IMR-90 (cell line): ENCODE measurements at regions not wholly inside any gene's neighbourhood (a gene's known extent, or its start where the extent isn't known, plus 50 kb on each side); places are given as distances from the start of the nearest gene placed in this dataset.

Source experiments
- ATAC-seq: fragments of 200-7000 bp; cut with Tn5 transposase; 2 replicates; pipeline ENCODE4 v1.9.1; 2020; ENCODE audit warnings: low read depth, mild to moderate bottlenecking, moderate library complexity
- BruUV-seq: library from RNA; stranded (reverse); fragments of 400-500 nt; replicated peaks from 2 replicates; lab custom pipeline; 2021; lab: Mats Ljungman, UMichigan
- CTCF ChIA-PET: fragments of 300-600 bp; formaldehyde crosslinking; extraction: SDS; loops from one replicate; lab custom pipeline; 2021; ENCODE audit warnings: antibody characterized with exemption; lab: Yijun Ruan, JAX
- POLR2A ChIA-PET: fragments of 300-600 bp; sonication (Branson Sonifier 250); formaldehyde crosslinking; loops from one replicate; lab custom pipeline; 2022; ENCODE audit warnings: antibody characterized with exemption; ENCODE audit not compliant: unreplicated experiment; lab: Charles Lee
- DNase-seq: peaks from one replicate; pipeline ENCODE4 v3.0.0; 2013
- H2AFZ ChIP-seq: replicated peaks from 2 replicates; pipeline ENCODE3; 2013; ENCODE audit warnings: low read length, mild to moderate bottlenecking; ENCODE audit not compliant: poor library complexity
- H2AK5ac ChIP-seq: 2 replicates; pipeline ENCODE4 v1.6.1; 2013; ENCODE audit warnings: low read depth, low read length, inconsistent platforms
- H2AK9ac ChIP-seq: replicated peaks from 2 replicates; pipeline ENCODE3; 2013; ENCODE audit warnings: mild to moderate bottlenecking, low read depth, low read length, moderate library complexity; ENCODE audit not compliant: poor library complexity
- H2BK120ac ChIP-seq: 2 replicates; pipeline ENCODE4 v1.6.1; 2013; ENCODE audit warnings: low read depth, low read length, inconsistent platforms
- H2BK15ac ChIP-seq: 3 replicates; pipeline ENCODE4 v1.6.1; 2013; ENCODE audit warnings: low read depth, low read length, inconsistent platforms
- H2BK20ac ChIP-seq: 2 replicates; pipeline ENCODE4 v1.6.1; 2013; ENCODE audit warnings: low read depth, mild to moderate bottlenecking, inconsistent platforms, low read length, moderate library complexity
- H2BK5ac ChIP-seq: 2 replicates; pipeline ENCODE4 v1.6.1; 2013; ENCODE audit warnings: mild to moderate bottlenecking, low read depth, low read length, inconsistent platforms; ENCODE audit not compliant: poor library complexity, severe bottlenecking
- H3K14ac ChIP-seq: replicated peaks from 2 replicates; pipeline ENCODE4 v1.6.1; 2013; ENCODE audit warnings: low read depth, low read length, inconsistent platforms
- H3K18ac ChIP-seq: 2 replicates; pipeline ENCODE4 v1.6.1; 2013; ENCODE audit warnings: low read depth, low read length, control low read depth
- H3K23ac ChIP-seq: 2 replicates; pipeline ENCODE4 v1.6.1; 2013; ENCODE audit warnings: low read depth, low read length, inconsistent platforms
- H3K27ac ChIP-seq: 2 replicates; pipeline ENCODE4 v1.5.1; 2013; ENCODE audit warnings: mild to moderate bottlenecking, control low read depth, low read length; ENCODE audit not compliant: insufficient read depth
- H3K27me3 ChIP-seq: 2 replicates; pipeline ENCODE4 v1.6.1; 2013; ENCODE audit warnings: low read length; ENCODE audit not compliant: control insufficient read depth, insufficient read depth
- H3K36me3 ChIP-seq: 2 replicates; pipeline ENCODE4 v1.6.1; 2013; ENCODE audit warnings: low read length, mixed read lengths; ENCODE audit not compliant: control insufficient read depth, insufficient read depth
- H3K4ac ChIP-seq: 2 replicates; pipeline ENCODE4 v1.6.1; 2013; ENCODE audit warnings: low read depth, low read length, inconsistent platforms
- H3K4me1 ChIP-seq: 2 replicates; pipeline ENCODE4 v1.6.1; 2013; ENCODE audit warnings: low read length, mixed read lengths; ENCODE audit not compliant: control insufficient read depth, insufficient read depth
- H3K4me2 ChIP-seq: 2 replicates; pipeline ENCODE4 v1.6.1; 2013; ENCODE audit warnings: low read depth, mild to moderate bottlenecking, control low read depth, low read length, moderate library complexity
- H3K4me3 ChIP-seq: 2 replicates; pipeline ENCODE4 v1.5.1; 2013; ENCODE audit warnings: low read depth, mild to moderate bottlenecking, control low read depth, low read length, moderate library complexity; ENCODE audit not compliant: insufficient read depth
- H3K56ac ChIP-seq: 2 replicates; pipeline ENCODE4 v1.6.1; 2013; ENCODE audit warnings: low read length, inconsistent platforms; ENCODE audit not compliant: insufficient read depth; ENCODE audit errors: extremely low read depth
- H3K79me1 ChIP-seq, 2 experiments: 2 replicates each; pipeline ENCODE4 v1.6.1; 2013; ENCODE audit warnings: low read length in 2 of 2, inconsistent platforms in 1 of 2, low read depth in 1 of 2
- H3K9ac ChIP-seq: 2 replicates; pipeline ENCODE4 v1.6.1; 2013; ENCODE audit warnings: low read depth, low read length, control low read depth
- H3K9me1 ChIP-seq: 2 replicates; pipeline ENCODE4 v1.6.1; 2013; ENCODE audit warnings: low read length, inconsistent platforms; ENCODE audit not compliant: insufficient read depth
- H3K9me3 ChIP-seq: 2 replicates; pipeline ENCODE4 v1.6.1; 2013; ENCODE audit warnings: low read length; ENCODE audit not compliant: control insufficient read depth, insufficient read depth
- H4K20me1 ChIP-seq: 2 replicates; pipeline ENCODE4 v1.6.1; 2013; ENCODE audit warnings: low read length, inconsistent platforms; ENCODE audit not compliant: insufficient read depth
- H4K5ac ChIP-seq: 2 replicates; pipeline ENCODE4 v1.6.1; 2013; ENCODE audit warnings: mild to moderate bottlenecking, low read depth, low read length, control low read depth
- H4K8ac ChIP-seq, 2 experiments: 2 replicates each; pipeline ENCODE4 v1.6.1; 2013; ENCODE audit warnings: low read depth in 2 of 2, low read length in 2 of 2, control low read depth in 1 of 2, inconsistent platforms in 1 of 2
- H4K91ac ChIP-seq: 2 replicates; pipeline ENCODE4 v1.6.1; 2013; ENCODE audit warnings: low read depth, low read length, inconsistent platforms; ENCODE audit not compliant: insufficient read depth
- BHLHE40 ChIP-seq: fragments of 150-350 bp; IDR thresholded peaks from 2 replicates; pipeline ENCODE4 v1.6.1; 2016; ENCODE audit warnings: mild to moderate bottlenecking, low read depth, low read length
- CEBPB ChIP-seq: IDR thresholded peaks from 2 replicates; pipeline ENCODE4 v1.6.1; 2012; ENCODE audit warnings: low read depth, low read length, improper control_type of control experiment
- CHD1 ChIP-seq: IDR thresholded peaks from 2 replicates; pipeline ENCODE4 v1.6.1; 2012; ENCODE audit warnings: low read depth, low read length, improper control_type of control experiment
- MAFK ChIP-seq: IDR thresholded peaks from 2 replicates; pipeline ENCODE4 v1.6.1; 2012; ENCODE audit warnings: low read depth, low read length, improper control_type of control experiment
- MXI1 ChIP-seq: IDR thresholded peaks from 2 replicates; pipeline ENCODE4 v1.6.1; 2012; ENCODE audit warnings: low read depth, mild to moderate bottlenecking, low read length, moderate library complexity, borderline replicate concordance
- NFE2L2 ChIP-seq: fragments of 150-350 bp; IDR thresholded peaks from 2 replicates; pipeline ENCODE4 v1.6.1; 2016; ENCODE audit warnings: low read depth, mild to moderate bottlenecking, low read length
- POLR2A ChIP-seq: IDR thresholded peaks from 2 replicates; pipeline ENCODE4 v1.6.1; 2012; ENCODE audit warnings: mild to moderate bottlenecking, low read depth, low read length
- RAD21 ChIP-seq: IDR thresholded peaks from 2 replicates; pipeline ENCODE4 v1.6.1; 2012; ENCODE audit warnings: low read length, improper control_type of control experiment
- SMC3 ChIP-seq: fragments of 150-350 bp; IDR thresholded peaks from 2 replicates; pipeline ENCODE4 v1.6.1; 2016; ENCODE audit warnings: low read depth, mild to moderate bottlenecking, antibody characterized with exemption, low read length, moderate library complexity
- dilution Hi-C: fragments of 300-500 bp; cut with HindIII; formaldehyde crosslinking; loops from one replicate; pipeline ENCODE4 v1.14.3; 2018; ENCODE audit warnings: low sequenced_read_pairs; ENCODE audit not compliant: unreplicated experiment
- in situ Hi-C: fragments of 300-500 bp; cut with MboI; formaldehyde crosslinking; loops from 3 replicates; pipeline ENCODE4 v1.14.3; 2019; ENCODE audit warnings: low sequenced_read_pairs, inconsistent platforms, mixed read lengths
- intact Hi-C: fragments of 100-400 bp; cut with micrococcal nuclease; formaldehyde crosslinking; loops from 2 replicates; pipeline ENCODE4 v1.10.0; 2022
- TF ChIP-seq, protein P1 (sequence below): fragments of 150-350 bp; IDR thresholded peaks from 2 replicates; pipeline ENCODE4 v1.6.1; 2016; ENCODE audit warnings: low read depth, mild to moderate bottlenecking, low read length, moderate library complexity, borderline replicate concordance
- TF ChIP-seq, protein P2 (sequence below): fragments of 150-350 bp; IDR thresholded peaks from 2 replicates; pipeline ENCODE4 v1.6.1; 2017; ENCODE audit warnings: mild to moderate bottlenecking, antibody characterized with exemption, low read length, low read depth
- TF ChIP-seq, protein P3 (sequence below): conservative IDR thresholded peaks from 2 replicates; pipeline ENCODE4 v1.5.1; 2012; ENCODE audit warnings: mild to moderate bottlenecking, low read depth, low read length, improper control_type of control experiment

DNA sequence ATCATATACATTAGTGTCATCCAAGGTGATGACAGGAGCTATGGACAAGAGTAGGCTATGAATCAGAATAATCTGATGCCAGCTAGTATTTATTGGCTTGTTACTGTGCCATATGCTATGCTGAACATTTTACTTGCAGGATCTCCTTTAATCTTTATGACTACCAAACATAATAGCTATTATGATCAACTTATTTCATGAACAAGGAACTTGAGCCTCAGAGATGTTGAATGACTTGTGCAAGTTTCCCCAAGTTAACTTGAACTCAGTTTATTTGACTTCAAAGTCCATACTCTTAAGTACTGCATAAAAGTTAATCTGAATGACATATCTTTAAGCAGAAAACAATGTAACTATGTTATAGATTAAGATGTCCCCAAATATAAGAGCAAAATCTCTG, 178.8 kb upstream of the ARHGAP20 start:
- Histone ChIP-seq H4K5ac (no peak overlapping the region), H3K9ac (no peak overlapping the region), H3K27me3 (no peaks in the 10 kb centered on the region), H3K4ac (no peak overlapping the region), H3K79me1 (no peaks in the 10 kb centered on the region), H2BK120ac (no peak overlapping the region), H3K9me1 (peaks cover 2% of the 10 kb centered on the region), H3K18ac (peak overlapping the region; percentile 67), H3K4me2 (no peak overlapping the region), H3K4me3 (no peak overlapping the region), H4K8ac (no peak overlapping the region), H3K4me1 (peaks cover 6% of the 10 kb centered on the region), H4K20me1 (no peaks in the 10 kb centered on the region), H4K91ac (no peak overlapping the region), H3K14ac (no peak overlapping the region), H3K9me3 (no peaks in the 10 kb centered on the region), H3K23ac (no peak overlapping the region), H2AK9ac (no peak overlapping the region), H2AFZ (no peak overlapping the region), H3K27ac (peak overlapping the region; percentile 56; the same call in 1 of the 2 replicates), H2BK15ac (0 out of 3 replicates have a peak overlapping the region, but pooled peaks have one; percentile 14), H2AK5ac (no peak overlapping the region), H3K56ac (no peak overlapping the region), H2BK5ac (peak overlapping the region; percentile 87), H2BK20ac (no peak overlapping the region; the same call in 1 of the 2 replicates), H3K36me3 (no peaks in the 10 kb centered on the region)
- dilution Hi-C loops (no loop called here), intact Hi-C loops (no loop called here), in situ Hi-C loops (no loop called here)
- no TSS peak for BruUV-seq
- TF ChIP-seq SMC3 (no peak), RAD21 (no peak), BHLHE40 (no peak), CEBPB (no peak), MXI1 (no peak), NFE2L2 (no peak), POLR2A (no peak), MAFK (no peak), CHD1 (no peak)
- TF ChIP-seq, protein P1, sequence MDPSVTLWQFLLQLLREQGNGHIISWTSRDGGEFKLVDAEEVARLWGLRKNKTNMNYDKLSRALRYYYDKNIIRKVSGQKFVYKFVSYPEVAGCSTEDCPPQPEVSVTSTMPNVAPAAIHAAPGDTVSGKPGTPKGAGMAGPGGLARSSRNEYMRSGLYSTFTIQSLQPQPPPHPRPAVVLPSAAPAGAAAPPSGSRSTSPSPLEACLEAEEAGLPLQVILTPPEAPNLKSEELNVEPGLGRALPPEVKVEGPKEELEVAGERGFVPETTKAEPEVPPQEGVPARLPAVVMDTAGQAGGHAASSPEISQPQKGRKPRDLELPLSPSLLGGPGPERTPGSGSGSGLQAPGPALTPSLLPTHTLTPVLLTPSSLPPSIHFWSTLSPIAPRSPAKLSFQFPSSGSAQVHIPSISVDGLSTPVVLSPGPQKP: no peak
- TF ChIP-seq, protein P2, sequence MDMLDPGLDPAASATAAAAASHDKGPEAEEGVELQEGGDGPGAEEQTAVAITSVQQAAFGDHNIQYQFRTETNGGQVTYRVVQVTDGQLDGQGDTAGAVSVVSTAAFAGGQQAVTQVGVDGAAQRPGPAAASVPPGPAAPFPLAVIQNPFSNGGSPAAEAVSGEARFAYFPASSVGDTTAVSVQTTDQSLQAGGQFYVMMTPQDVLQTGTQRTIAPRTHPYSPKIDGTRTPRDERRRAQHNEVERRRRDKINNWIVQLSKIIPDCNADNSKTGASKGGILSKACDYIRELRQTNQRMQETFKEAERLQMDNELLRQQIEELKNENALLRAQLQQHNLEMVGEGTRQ: no peak
- TF ChIP-seq, protein P3, sequence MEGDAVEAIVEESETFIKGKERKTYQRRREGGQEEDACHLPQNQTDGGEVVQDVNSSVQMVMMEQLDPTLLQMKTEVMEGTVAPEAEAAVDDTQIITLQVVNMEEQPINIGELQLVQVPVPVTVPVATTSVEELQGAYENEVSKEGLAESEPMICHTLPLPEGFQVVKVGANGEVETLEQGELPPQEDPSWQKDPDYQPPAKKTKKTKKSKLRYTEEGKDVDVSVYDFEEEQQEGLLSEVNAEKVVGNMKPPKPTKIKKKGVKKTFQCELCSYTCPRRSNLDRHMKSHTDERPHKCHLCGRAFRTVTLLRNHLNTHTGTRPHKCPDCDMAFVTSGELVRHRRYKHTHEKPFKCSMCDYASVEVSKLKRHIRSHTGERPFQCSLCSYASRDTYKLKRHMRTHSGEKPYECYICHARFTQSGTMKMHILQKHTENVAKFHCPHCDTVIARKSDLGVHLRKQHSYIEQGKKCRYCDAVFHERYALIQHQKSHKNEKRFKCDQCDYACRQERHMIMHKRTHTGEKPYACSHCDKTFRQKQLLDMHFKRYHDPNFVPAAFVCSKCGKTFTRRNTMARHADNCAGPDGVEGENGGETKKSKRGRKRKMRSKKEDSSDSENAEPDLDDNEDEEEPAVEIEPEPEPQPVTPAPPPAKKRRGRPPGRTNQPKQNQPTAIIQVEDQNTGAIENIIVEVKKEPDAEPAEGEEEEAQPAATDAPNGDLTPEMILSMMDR: no peak
- POLR2A ChIA-PET: no interaction called here
- DNase-seq: no peak
- CTCF ChIA-PET: no interaction called here
- ATAC-seq: no peak
